ENCODE measurements at regions not wholly inside any gene's neighbourhood (a gene's known extent, or its start where the extent isn't known, plus 50 kb on each side); places are given as distances from the start of the nearest gene placed in this dataset.

DNA sequence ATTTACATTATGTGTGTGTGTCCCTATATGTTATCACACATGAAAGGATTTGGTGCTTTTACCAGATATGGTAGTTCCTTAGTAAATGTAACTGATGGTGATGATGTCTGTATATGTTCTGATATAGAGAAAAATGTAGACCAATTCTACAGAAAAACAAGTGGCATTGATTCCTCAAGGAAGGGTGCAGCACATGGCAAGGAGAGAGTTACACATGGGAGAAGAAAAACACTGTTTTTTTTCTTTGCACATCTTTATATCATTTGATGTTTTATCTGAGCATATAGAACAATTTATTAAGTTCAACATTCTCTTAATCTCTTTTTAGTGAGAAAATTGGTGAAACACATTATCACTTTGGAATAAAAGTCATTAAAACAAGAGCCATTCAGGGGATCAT, 535.0 kb upstream of the KLF4 start:
- Mint-ChIP-seq H3K4me1 (ENCODE audit: low read depth) (peaks cover 2% of the 10 kb centered on the region), H3K9me3 (ENCODE audit: low read depth) (peaks cover 3% of the 10 kb centered on the region), H3K36me3 (ENCODE audit: insufficient read depth) (no peaks in the 10 kb centered on the region), H3K4me3 (ENCODE audit: low read depth) (no peak overlapping the region), H3K27ac (no peak overlapping the region), H3K27me3 (peaks cover 44% of the 10 kb centered on the region)
- DNase-seq (ENCODE audit: low spot score, unreplicated experiment): no peak
- TF ChIP-seq, protein P1, sequence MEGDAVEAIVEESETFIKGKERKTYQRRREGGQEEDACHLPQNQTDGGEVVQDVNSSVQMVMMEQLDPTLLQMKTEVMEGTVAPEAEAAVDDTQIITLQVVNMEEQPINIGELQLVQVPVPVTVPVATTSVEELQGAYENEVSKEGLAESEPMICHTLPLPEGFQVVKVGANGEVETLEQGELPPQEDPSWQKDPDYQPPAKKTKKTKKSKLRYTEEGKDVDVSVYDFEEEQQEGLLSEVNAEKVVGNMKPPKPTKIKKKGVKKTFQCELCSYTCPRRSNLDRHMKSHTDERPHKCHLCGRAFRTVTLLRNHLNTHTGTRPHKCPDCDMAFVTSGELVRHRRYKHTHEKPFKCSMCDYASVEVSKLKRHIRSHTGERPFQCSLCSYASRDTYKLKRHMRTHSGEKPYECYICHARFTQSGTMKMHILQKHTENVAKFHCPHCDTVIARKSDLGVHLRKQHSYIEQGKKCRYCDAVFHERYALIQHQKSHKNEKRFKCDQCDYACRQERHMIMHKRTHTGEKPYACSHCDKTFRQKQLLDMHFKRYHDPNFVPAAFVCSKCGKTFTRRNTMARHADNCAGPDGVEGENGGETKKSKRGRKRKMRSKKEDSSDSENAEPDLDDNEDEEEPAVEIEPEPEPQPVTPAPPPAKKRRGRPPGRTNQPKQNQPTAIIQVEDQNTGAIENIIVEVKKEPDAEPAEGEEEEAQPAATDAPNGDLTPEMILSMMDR (IDR thresholded peaks at IDR 0.05; ENCODE audit: unreplicated experiment): no peak

DNA sequence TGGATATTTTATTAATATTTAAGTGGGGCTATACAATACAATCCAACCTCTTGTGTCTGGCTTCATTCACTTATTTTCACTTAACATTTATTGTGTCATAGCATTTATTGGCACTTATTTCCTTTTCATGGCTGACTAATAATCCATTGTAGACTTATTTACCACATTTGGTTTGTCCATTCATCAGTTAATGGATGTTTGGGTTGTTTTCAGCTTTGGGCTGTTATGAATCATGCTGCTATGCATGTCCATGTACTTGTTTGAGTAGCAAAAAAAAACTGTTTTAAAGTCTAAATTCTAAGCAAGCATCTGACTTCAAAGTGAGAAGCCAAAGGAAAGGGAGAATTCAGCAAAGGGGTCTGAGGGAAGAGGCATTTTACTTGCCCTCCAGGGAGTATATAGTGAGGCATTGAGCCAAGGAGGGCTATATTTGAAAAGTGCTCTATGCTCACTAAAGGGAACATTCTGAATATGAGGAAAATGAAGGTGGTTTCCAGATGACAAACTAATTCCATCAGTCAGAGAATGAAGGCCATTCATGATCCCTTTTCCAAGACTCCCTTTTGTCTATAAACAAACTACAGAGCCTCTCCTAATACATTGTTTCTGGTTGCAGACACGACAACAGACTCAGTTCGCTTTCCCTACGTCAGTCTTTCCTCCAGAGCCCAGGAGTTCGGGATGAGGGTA, 532.8 kb upstream of the KLF4 start:
- Mint-ChIP-seq H3K36me3 (ENCODE audit: insufficient read depth) (no peaks in the 10 kb centered on the region), H3K9me3 (ENCODE audit: low read depth) (no peaks in the 10 kb centered on the region), H3K4me3 (ENCODE audit: low read depth) (no peak overlapping the region), H3K27ac (no peak overlapping the region), H3K27me3 (peaks cover 66% of the 10 kb centered on the region), H3K4me1 (ENCODE audit: low read depth) (peaks cover 2% of the 10 kb centered on the region)
- TF ChIP-seq, protein P1 (IDR thresholded peaks at IDR 0.05; ENCODE audit: unreplicated experiment): no peak
- DNase-seq (ENCODE audit: low spot score, unreplicated experiment): no peak

DNA sequence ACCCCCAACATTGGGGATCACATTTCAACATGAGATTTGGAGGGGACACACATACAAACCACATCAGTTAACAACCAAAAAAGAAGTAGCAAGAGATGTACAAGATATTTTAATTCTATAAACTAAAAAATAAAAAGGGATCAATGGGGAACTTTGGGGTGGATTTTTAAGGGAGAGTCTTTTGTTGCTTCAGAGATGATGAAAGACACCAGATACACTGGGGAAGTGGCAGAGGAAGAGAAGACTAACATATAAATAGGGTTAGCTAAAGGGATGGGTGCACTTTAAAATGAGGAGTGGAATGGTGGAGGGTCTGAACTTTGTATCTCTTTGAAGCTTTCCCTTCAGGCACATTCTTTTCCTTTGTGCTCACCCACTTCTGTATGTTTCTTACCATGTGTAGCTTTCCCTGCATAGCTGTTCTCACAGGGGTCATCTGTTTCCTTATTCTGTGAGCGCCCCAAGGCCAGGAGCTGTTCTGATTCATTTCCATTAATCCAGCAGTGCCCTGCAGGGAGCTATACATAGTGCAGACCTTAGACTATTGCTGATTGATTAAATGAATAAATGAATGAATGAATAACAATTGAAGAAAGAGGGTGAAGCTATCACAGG, 531.6 kb upstream of the KLF4 start:
- Mint-ChIP-seq H3K4me1 (ENCODE audit: low read depth) (peaks cover 2% of the 10 kb centered on the region), H3K36me3 (ENCODE audit: insufficient read depth) (no peaks in the 10 kb centered on the region), H3K27ac (no peak overlapping the region), H3K9me3 (ENCODE audit: low read depth) (no peaks in the 10 kb centered on the region), H3K4me3 (ENCODE audit: low read depth) (no peak overlapping the region), H3K27me3 (peaks cover 77% of the 10 kb centered on the region)
- TF ChIP-seq, protein P1 (IDR thresholded peaks at IDR 0.05; ENCODE audit: unreplicated experiment): no peak
- DNase-seq (ENCODE audit: low spot score, unreplicated experiment): no peak

DNA sequence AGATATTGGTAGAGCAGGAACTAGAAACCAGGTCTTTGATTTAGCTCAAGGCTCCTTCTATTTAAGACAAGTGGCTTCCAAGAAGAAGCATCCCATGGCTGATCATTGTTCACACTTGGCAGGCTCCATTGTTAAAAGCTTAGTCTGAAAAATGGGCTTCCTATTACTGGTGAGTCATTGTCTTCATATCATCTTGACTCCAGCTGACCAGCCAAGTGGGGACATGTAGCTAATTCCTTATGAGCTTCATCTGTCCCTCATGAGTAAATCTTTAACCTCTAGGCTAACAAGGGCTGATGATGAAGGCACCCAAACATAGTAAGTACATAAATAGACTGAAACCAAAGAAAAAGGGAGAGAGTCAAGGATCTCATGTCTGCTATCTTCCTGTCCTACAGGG, 530.3 kb upstream of the KLF4 start:
- H3K27me3 Mint-ChIP-seq: peaks cover 80% of the 10 kb centered on the region
- H3K9me3 Mint-ChIP-seq (ENCODE audit: low read depth): no peaks in the 10 kb centered on the region
- no peak overlapping the region for H3K27ac Mint-ChIP-seq
- no peaks in the 10 kb centered on the region for H3K36me3 Mint-ChIP-seq (ENCODE audit: insufficient read depth)
- H3K4me1 Mint-ChIP-seq (ENCODE audit: low read depth): peaks cover 2% of the 10 kb centered on the region
- no peak overlapping the region for H3K4me3 Mint-ChIP-seq (ENCODE audit: low read depth)
- no peak for DNase-seq (ENCODE audit: low spot score, unreplicated experiment)
- TF ChIP-seq, protein P1 (IDR thresholded peaks at IDR 0.05; ENCODE audit: unreplicated experiment): no peak

DNA sequence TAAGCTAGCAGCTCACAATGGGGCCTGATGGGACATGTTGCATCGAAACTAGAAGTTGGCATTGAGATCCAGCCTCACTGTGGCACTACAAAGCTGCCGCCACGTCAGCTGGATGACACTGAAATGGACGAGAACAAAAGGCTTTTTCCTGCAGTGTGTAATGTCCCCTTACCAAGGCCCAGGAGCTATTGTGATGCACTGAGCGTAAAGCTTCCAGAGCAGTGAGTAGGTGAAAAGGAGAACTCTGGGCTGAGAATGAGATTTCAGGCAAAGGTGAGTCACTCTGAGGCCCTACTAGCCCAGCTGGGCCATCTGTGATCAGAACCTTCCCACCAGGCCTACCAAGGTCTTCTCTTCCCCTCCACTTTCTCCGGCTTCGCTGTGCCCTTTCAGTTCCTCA, 528.1 kb upstream of the KLF4 start:
- Mint-ChIP-seq H3K27me3 (peaks cover 85% of the 10 kb centered on the region), H3K9me3 (ENCODE audit: low read depth) (no peaks in the 10 kb centered on the region), H3K27ac (no peak overlapping the region), H3K4me3 (ENCODE audit: low read depth) (no peak overlapping the region), H3K36me3 (ENCODE audit: insufficient read depth) (no peaks in the 10 kb centered on the region), H3K4me1 (ENCODE audit: low read depth) (peaks cover 2% of the 10 kb centered on the region)
- DNase-seq (ENCODE audit: low spot score, unreplicated experiment): no peak
- TF ChIP-seq, protein P1 (IDR thresholded peaks at IDR 0.05; ENCODE audit: unreplicated experiment): no peak
